ENCODE measurements at regions not wholly inside any gene's neighbourhood (a gene's known extent, or its start where the extent isn't known, plus 50 kb on each side); places are given as distances from the start of the nearest gene placed in this dataset.

DNA sequence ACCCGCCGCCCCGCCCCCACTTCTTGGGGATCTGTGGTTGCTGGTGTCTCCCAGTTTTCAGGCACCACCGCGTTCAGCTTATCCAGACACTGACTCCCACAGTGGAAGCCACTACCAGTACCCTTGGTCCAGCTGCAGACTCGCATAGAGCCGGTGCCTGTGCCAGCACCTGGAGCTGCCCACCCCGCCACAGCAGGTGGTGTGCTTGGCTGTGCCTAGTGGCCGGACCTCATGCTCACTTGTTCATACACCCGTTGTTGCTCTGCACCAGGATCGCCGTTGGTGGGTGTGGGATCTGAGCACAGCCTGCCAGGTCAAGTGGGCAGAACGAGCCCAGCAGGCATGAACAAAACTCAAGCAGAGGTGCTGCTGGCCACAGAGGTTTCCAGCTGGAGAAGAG is 673.2 kb downstream of the RERGL start:
- no peak overlapping the region for H3K4me3 ChIP-seq (ENCODE audit: low read depth, low read length)
- TF ChIP-seq, protein P1, sequence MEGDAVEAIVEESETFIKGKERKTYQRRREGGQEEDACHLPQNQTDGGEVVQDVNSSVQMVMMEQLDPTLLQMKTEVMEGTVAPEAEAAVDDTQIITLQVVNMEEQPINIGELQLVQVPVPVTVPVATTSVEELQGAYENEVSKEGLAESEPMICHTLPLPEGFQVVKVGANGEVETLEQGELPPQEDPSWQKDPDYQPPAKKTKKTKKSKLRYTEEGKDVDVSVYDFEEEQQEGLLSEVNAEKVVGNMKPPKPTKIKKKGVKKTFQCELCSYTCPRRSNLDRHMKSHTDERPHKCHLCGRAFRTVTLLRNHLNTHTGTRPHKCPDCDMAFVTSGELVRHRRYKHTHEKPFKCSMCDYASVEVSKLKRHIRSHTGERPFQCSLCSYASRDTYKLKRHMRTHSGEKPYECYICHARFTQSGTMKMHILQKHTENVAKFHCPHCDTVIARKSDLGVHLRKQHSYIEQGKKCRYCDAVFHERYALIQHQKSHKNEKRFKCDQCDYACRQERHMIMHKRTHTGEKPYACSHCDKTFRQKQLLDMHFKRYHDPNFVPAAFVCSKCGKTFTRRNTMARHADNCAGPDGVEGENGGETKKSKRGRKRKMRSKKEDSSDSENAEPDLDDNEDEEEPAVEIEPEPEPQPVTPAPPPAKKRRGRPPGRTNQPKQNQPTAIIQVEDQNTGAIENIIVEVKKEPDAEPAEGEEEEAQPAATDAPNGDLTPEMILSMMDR (IDR thresholded peaks at IDR 0.05; ENCODE audit: borderline replicate concordance, insufficient read depth, low read depth, low read length): no peak

DNA sequence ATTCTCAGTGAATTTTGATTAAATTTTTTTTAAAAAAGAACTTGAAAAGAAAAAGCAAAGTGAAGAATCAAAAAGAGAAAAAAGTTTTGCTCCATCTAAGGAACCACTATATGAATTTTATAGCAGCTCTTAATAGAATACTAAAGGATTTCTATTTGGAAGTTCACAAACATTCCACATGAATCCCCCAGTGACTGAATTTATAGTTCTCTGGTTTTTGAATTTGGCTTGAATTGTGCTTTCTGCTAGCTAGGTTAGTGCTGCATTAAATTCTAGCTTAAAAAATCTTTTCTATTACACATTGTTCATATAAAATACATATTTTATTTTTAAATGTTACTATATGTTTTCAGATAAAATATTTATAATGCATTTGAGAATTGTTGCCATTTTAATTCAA is 675.4 kb downstream of the RERGL start:
- TF ChIP-seq, protein P1 (IDR thresholded peaks at IDR 0.05; ENCODE audit: borderline replicate concordance, insufficient read depth, low read depth, low read length): no peak
- no peak overlapping the region for H3K4me3 ChIP-seq (ENCODE audit: low read depth, low read length)

DNA sequence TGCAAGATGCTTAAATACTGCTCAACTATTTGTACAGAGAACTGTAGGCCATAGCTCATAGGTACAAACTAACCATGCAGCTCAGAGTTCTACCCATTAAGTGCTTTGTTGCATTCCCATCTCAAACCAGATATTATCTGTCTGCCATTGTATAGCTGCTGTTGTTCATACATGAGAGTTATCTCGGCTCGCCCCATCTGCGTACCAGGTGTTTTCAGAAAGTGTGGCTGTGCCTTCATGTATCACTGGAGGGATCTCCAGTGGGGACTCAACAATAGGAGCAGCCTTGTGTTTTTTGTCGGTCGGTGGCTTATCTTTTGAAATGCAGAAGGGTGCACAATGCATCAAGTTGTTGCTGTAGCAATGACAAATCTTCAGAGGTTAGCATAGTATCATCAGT is 678.3 kb downstream of the RERGL start:
- no peak overlapping the region for H3K4me3 ChIP-seq (ENCODE audit: low read depth, low read length)
- TF ChIP-seq, protein P1 (IDR thresholded peaks at IDR 0.05; ENCODE audit: borderline replicate concordance, insufficient read depth, low read depth, low read length): no peak

DNA sequence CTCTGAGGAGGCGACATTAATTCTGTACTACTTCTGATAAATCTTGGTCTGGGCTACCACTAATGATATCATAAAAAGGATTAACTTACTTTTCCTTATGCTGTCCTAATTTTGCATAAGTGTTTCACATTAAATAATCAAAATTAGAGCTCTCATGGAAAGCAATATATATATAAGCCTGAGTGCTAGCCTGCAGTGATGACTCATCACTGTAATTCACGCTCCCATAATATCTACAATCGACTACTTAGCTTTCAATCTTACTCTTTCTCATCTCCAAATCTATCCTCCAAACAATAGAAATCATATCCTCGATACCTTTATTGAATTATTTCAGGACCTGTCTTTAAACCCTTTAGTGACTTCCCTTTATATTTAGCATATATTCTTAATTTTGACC is 701.3 kb downstream of the RERGL start:
- no peak overlapping the region for H3K4me3 ChIP-seq (ENCODE audit: low read depth, low read length)
- TF ChIP-seq, protein P1 (IDR thresholded peaks at IDR 0.05; ENCODE audit: borderline replicate concordance, insufficient read depth, low read depth, low read length): no peak

DNA sequence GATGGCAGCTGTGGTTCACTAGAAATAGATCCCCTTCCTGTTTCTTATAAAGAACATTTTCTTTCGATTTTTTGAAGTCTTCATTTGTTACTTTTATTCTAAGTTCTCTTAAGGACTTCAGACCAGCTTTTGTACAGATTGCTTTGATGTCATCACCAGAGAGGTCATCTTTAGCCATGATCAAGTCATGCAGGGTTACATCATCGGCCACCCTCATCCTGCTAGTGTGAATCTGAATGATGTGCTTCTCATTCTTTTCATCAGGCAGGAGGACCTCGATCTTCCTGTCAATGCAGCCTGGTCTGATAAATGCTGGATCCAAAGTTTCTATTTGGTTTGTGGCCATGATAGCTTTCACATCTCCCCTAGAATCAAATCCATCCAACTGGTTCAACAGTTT is 706.7 kb downstream of the RERGL start:
- TF ChIP-seq, protein P1 (IDR thresholded peaks at IDR 0.05; ENCODE audit: borderline replicate concordance, insufficient read depth, low read depth, low read length): no peak
- no peak overlapping the region for H3K4me3 ChIP-seq (ENCODE audit: low read depth, low read length)

DNA sequence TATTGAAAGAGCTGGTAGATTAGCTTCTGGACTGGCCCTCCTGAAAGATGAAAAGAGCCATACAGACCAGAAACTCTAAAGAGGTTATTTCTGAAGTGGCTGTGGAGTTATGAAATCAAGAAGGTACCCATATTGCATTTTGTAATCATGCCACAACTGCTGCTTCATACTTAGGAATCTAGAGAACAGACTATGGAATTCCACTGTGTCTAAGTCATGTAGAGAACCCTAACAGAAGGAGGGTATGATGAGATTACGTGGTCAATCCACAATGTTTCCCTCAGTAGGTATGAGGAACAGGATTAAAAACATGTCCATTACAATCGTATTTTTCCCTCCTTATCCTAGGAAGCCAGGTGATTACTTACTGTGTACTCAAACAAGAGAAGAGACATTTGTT is 708.8 kb downstream of the RERGL start:
- no peak overlapping the region for H3K4me3 ChIP-seq (ENCODE audit: low read depth, low read length)
- TF ChIP-seq, protein P1 (IDR thresholded peaks at IDR 0.05; ENCODE audit: borderline replicate concordance, insufficient read depth, low read depth, low read length): no peak

DNA sequence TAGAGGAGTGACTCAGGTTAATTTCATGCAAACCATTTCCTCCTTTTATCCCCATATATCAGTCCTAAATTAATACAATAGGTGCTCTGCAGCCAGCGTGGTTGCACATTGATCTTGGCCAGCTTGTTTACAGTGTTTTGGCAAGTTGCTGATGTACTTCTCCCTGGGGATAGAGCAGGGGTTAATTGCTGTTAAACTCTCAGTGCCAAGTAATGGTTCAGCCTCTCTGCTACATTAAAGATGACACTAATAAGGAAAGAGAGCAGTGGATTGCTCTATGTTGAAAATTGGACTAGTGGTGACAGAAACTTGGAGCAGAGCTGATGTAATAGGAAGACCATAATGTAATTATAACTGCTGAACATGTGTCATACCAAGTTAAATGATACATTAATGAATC is 717.5 kb downstream of the RERGL start:
- TF ChIP-seq, protein P1 (IDR thresholded peaks at IDR 0.05; ENCODE audit: borderline replicate concordance, insufficient read depth, low read depth, low read length): no peak
- no peak overlapping the region for H3K4me3 ChIP-seq (ENCODE audit: low read depth, low read length)
